ENCODE measurements at regions not wholly inside any gene's neighbourhood (a gene's known extent, or its start where the extent isn't known, plus 50 kb on each side); places are given as distances from the start of the nearest gene placed in this dataset.

GRCh38 chr2:42949125-42949524 lies 156.7 kb upstream of the HAAO start:
- no peak overlapping the region for H3K4me3 ChIP-seq
- H3K27ac ChIP-seq, result no peak overlapping the region
- TF ChIP-seq CTCF (IDR thresholded peaks at IDR 0.05), result no peak
- no peak overlapping the region for H3K9ac ChIP-seq (ENCODE audit: low read depth in 2 of 2, low read length in 2 of 2)
- H3K36me3 ChIP-seq, result no peaks in the 10 kb centered on the region
- H3K4me1 ChIP-seq, result peaks cover 10% of the 10 kb centered on the region
- no peaks in the 10 kb centered on the region for H3K9me3 ChIP-seq
- DNase-seq, result no peak
- intact Hi-C loops (cut with DNase I), result loop anchor here (5.0 to 10.0 kb wide), 2 partner anchors 278 to 536 kb away; partner anchors contain the start of gene ZFP36L2
- no peaks in the 10 kb centered on the region for H3K27me3 ChIP-seq

- Histone ChIP-seq H3K4me1 (no peaks in the 10 kb centered on the region), H3K9me3 (no peaks in the 10 kb centered on the region), H3K4me3 (no peak overlapping the region), H3K36me3 (no peaks in the 10 kb centered on the region), H3K27ac (no peak overlapping the region), H3K27me3 (no peaks in the 10 kb centered on the region), H3K9ac (ENCODE audit: low read depth in 2 of 2, low read length in 2 of 2) (no peak overlapping the region)
- TF ChIP-seq CTCF (IDR thresholded peaks at IDR 0.05), result no peak
- no peak for DNase-seq
- intact Hi-C loops (cut with DNase I), result loop anchor here (5.0 to 10.0 kb wide), 2 partner anchors 279 to 537 kb away; partner anchors contain the start of gene ZFP36L2
These were observed 155.6 kb upstream of the HAAO start for GRCh38 chr2:42947809-42948600.

- H3K9ac ChIP-seq (ENCODE audit: low read depth in 2 of 2, low read length in 2 of 2), result no peak overlapping the region
- H3K27ac ChIP-seq, result no peak overlapping the region
- no peaks in the 10 kb centered on the region for H3K27me3 ChIP-seq
- no peak for DNase-seq
- no peak for TF ChIP-seq CTCF (IDR thresholded peaks at IDR 0.05)
- no peaks in the 10 kb centered on the region for H3K9me3 ChIP-seq
- H3K4me3 ChIP-seq, result no peak overlapping the region
- no peaks in the 10 kb centered on the region for H3K36me3 ChIP-seq
- H3K4me1 ChIP-seq, result no peaks in the 10 kb centered on the region
- intact Hi-C loops (cut with DNase I), result loop anchor here (5.0 to 10.0 kb wide), 2 partner anchors 282 to 540 kb away; partner anchors contain the start of gene ZFP36L2
These were observed 152.5 kb upstream of the HAAO start for GRCh38 chr2:42944779-42945415.

GRCh38 chr2:42942990-42943493 lies 150.7 kb upstream of the HAAO start:
- H3K9ac ChIP-seq (ENCODE audit: low read depth in 2 of 2, low read length in 2 of 2), result no peak overlapping the region
- intact Hi-C loops (cut with DNase I), result loop anchor here (10.0 kb wide), 1 partner anchor 542 kb away; no protein-coding TSS in a partner anchor
- H3K27me3 ChIP-seq, result no peaks in the 10 kb centered on the region
- no peak overlapping the region for H3K27ac ChIP-seq
- TF ChIP-seq CTCF (IDR thresholded peaks at IDR 0.05), result no peak
- H3K9me3 ChIP-seq, result no peaks in the 10 kb centered on the region
- H3K4me3 ChIP-seq, result no peak overlapping the region
- no peak for DNase-seq
- H3K4me1 ChIP-seq, result peaks cover 4% of the 10 kb centered on the region
- H3K36me3 ChIP-seq, result no peaks in the 10 kb centered on the region

GRCh38 chr2:42942214-42942989 lies 150.0 kb upstream of the HAAO start:
- Histone ChIP-seq H3K9me3 (no peaks in the 10 kb centered on the region), H3K27me3 (no peaks in the 10 kb centered on the region), H3K36me3 (no peaks in the 10 kb centered on the region), H3K4me3 (no peak overlapping the region), H3K27ac (no peak overlapping the region), H3K9ac (ENCODE audit: low read depth in 2 of 2, low read length in 2 of 2) (no peak overlapping the region), H3K4me1 (peaks cover 4% of the 10 kb centered on the region)
- no peak for DNase-seq
- intact Hi-C loops (cut with DNase I), result loop anchor here (10.0 kb wide), 1 partner anchor 542 kb away; no protein-coding TSS in a partner anchor
- no peak for TF ChIP-seq CTCF (IDR thresholded peaks at IDR 0.05)
